ENCODE measurements at regions not wholly inside any gene's neighbourhood (a gene's known extent, or its start where the extent isn't known, plus 50 kb on each side); places are given as distances from the start of the nearest gene placed in this dataset.

- no peak overlapping the region for H3K27ac Mint-ChIP-seq
- no peaks in the 10 kb centered on the region for H3K27me3 Mint-ChIP-seq
- peaks cover 2 to 4% (median 3%) of the 10 kb centered on the region in 3 donors for H3K9me3 Mint-ChIP-seq
- H3K4me1 Mint-ChIP-seq = peaks cover 0 to 2% (median 0%) of the 10 kb centered on the region in 3 donors
- no peak overlapping the region for H3K4me3 Mint-ChIP-seq
- peaks cover 8% of the 10 kb centered on the region for H3K36me3 Mint-ChIP-seq
Measured at GRCh38 chr14:85978582-85979250, 448.8 kb downstream of the FLRT2 start.

GRCh38 chr14:85974602-85975001 lies 444.7 kb downstream of the FLRT2 start:
- no peak overlapping the region for H3K4me3 Mint-ChIP-seq

DNA sequence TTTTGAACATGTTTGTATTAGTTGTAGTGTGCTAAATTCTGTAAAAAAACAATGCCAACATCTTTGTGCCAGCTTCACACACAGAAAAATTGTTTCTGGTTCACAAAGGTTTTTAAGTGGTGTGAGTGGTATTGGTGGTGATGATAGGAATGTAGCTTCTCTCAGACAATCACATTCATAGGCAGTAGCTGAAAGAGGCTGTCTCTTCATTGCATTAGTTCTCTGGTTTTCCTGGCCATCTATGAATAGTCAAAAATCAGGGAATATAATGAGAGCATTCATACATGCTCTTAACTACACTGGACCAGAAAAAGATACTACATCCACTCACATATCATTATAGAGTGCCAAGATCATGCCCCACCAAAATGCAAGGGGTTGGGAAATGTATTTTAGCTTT lies 433.5 kb downstream of the FLRT2 start:
- Mint-ChIP-seq H3K27ac (no peak overlapping the region), H3K4me3 (no peak overlapping the region), H3K9me3 (no peaks in the 10 kb centered on the region), H3K4me1 (peaks cover 4 to 30% (median 13%) of the 10 kb centered on the region in 3 donors), H3K27me3 (no peaks in the 10 kb centered on the region), H3K36me3 (peaks cover 7% of the 10 kb centered on the region)

More at GRCh38 chr14:85974602-85975001, 444.7 kb downstream of the FLRT2 start:
- Mint-ChIP-seq H3K4me1 (peaks cover 5 to 12% (median 9%) of the 10 kb centered on the region in 3 donors), H3K36me3 (peaks cover 13% of the 10 kb centered on the region), H3K9me3 (peaks cover 4 to 10% (median 4%) of the 10 kb centered on the region in 3 donors), H3K27ac (no peak overlapping the region), H3K27me3 (no peaks in the 10 kb centered on the region)

DNA sequence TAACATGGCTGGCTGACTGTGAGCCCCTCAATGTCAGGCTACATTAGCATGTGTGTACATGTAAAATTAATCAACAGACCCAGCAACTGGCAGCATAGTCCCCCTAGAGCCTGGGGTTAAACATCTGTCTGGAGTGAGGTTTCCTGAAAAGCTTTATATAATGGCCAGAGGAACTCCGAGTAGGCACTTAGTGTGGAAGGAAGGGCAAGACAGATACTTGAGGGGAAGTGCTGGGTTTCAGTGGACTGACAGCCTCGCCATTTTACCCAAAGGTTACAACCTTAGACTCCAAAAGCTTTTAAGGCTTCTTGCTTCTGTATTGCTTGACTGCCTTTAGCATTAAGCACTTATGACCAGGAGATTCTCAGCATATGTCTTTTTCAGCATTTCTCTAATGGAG lies 430.8 kb downstream of the FLRT2 start:
- Mint-ChIP-seq H3K4me3 (peak overlapping the region in 2 of 4 donors; percentile 33 to 45), H3K4me1 (peaks cover 4 to 24% (median 13%) of the 10 kb centered on the region in 3 donors), H3K27me3 (no peaks in the 10 kb centered on the region), H3K36me3 (peaks cover 7% of the 10 kb centered on the region), H3K9me3 (no peaks in the 10 kb centered on the region), H3K27ac (peak overlapping the region in 1 of 3 donors; percentile 40)

DNA sequence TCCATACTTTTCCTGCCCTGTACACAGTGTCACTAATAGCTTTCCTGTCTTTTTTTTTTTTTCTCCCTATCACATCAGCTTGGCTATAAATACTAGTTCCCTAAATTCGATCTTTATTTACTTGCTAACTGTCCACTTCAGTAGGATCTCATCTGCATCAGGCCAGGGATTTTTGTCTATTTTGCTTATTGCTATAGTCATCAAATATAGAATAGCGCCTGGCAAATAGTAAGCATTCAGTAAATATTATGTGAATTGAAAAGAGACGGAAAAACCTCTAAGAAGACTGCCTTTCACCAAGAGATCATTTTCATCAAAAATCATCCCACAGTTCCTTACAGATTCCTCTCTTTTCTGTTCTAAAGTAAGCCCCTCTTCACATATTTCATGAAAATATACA lies 429.1 kb downstream of the FLRT2 start:
- Mint-ChIP-seq H3K4me1 (peaks cover 4 to 26% (median 13%) of the 10 kb centered on the region in 3 donors), H3K9me3 (no peaks in the 10 kb centered on the region), H3K4me3 (no peak overlapping the region), H3K27ac (no peak overlapping the region), H3K36me3 (peaks cover 7% of the 10 kb centered on the region), H3K27me3 (no peaks in the 10 kb centered on the region)

GRCh38 chr14:85958069-85958468 lies 428.1 kb downstream of the FLRT2 start:
- Mint-ChIP-seq H3K36me3 (peaks cover 7% of the 10 kb centered on the region), H3K27ac (no peak overlapping the region), H3K27me3 (no peaks in the 10 kb centered on the region), H3K4me1 (peaks cover 4 to 26% (median 13%) of the 10 kb centered on the region in 3 donors), H3K9me3 (no peaks in the 10 kb centered on the region), H3K4me3 (no peak overlapping the region)

DNA sequence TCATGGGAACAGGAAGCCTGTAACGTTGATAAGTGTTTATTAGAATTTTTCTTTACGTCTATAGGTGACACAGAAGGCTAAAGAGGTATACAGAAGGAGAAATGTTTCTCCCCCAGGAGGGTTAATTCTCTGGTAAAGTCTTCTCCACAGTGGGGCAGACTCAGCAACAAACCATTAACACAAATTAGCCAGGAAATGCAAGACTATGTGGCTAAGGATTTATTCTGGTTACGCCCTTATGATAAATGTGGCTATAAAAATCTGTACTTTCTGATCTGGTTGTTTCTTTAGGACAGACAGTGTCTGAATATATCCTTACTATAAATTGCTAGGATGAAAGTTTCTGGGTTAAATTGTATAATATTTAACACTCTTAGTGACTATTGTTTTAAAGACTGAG lies 423.3 kb downstream of the FLRT2 start:
- H3K4me3 Mint-ChIP-seq = no peak overlapping the region
- H3K4me1 Mint-ChIP-seq = peaks cover 0 to 6% (median 1%) of the 10 kb centered on the region in 3 donors
- no peaks in the 10 kb centered on the region for H3K27me3 Mint-ChIP-seq
- H3K27ac Mint-ChIP-seq = no peak overlapping the region
- H3K9me3 Mint-ChIP-seq = no peaks in the 10 kb centered on the region
- H3K36me3 Mint-ChIP-seq = peaks cover 7% of the 10 kb centered on the region

GRCh38 chr14:85948153-85948552 lies 418.2 kb downstream of the FLRT2 start:
- Mint-ChIP-seq H3K36me3 (peaks cover 8% of the 10 kb centered on the region), H3K4me1 (peaks cover 0 to 6% (median 3%) of the 10 kb centered on the region in 3 donors), H3K27ac (peak overlapping the region in 1 of 3 donors; percentile 76), H3K9me3 (peaks cover 0 to 5% (median 3%) of the 10 kb centered on the region in 3 donors), H3K27me3 (no peaks in the 10 kb centered on the region), H3K4me3 (no peak overlapping the region)

DNA sequence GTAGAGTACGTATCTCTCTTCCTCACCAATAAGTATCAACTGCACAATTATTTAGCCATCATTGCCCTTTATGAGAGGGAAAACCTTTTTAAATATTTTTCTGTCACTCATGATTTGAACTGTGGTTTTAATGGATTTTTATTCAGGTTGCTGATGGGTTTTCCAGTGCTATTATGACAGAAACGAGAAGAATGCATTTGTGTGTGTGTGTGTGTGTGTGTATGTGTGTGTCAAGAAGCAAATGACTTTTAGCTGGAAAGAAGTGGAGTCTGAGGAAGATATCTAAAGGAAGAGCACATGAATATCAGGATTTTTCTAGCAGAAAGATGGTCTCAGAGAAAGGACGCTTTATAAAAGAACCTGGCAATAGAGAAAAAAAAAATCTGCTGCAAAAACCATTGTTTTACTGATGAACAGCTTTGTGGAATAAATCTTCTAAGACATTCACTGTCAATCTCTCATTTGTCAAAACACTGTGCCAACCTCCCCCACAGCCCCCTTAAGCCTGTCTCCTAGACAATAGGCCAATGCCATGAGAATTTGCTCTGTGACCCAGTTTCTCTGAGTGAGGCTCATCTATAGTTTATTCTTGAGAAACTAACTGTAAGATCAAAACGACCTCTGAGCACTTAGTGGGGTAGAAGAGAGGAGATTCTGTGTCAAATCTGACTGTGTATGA lies 417.7 kb downstream of the FLRT2 start:
- Mint-ChIP-seq H3K4me3 (peak overlapping the region in 1 of 4 donors; percentile 15), H3K27ac (peak overlapping the region in 1 of 3 donors; percentile 76), H3K36me3 (peaks cover 12% of the 10 kb centered on the region), H3K4me1 (peaks cover 0 to 8% (median 3%) of the 10 kb centered on the region in 3 donors), H3K27me3 (no peaks in the 10 kb centered on the region), H3K9me3 (peaks cover 0 to 5% (median 3%) of the 10 kb centered on the region in 3 donors)

GRCh38 chr14:85943192-85943591 lies 413.2 kb downstream of the FLRT2 start:
- Mint-ChIP-seq H3K4me3 (no peak overlapping the region), H3K27me3 (no peaks in the 10 kb centered on the region), H3K27ac (no peak overlapping the region), H3K4me1 (peaks cover 5 to 13% (median 6%) of the 10 kb centered on the region in 3 donors), H3K36me3 (peaks cover 19% of the 10 kb centered on the region), H3K9me3 (peaks cover 4 to 8% (median 5%) of the 10 kb centered on the region in 3 donors)

- Mint-ChIP-seq H3K27me3 (no peaks in the 10 kb centered on the region), H3K9me3 (peaks cover 5 to 14% (median 8%) of the 10 kb centered on the region in 3 donors), H3K4me3 (peak overlapping the region; percentile 88 to 98 (median 94)), H3K36me3 (peaks cover 4% of the 10 kb centered on the region), H3K4me1 (peaks cover 10 to 26% (median 16%) of the 10 kb centered on the region in 3 donors), H3K27ac (peak overlapping the region; percentile 82 to 98 (median 97))
Measured at GRCh38 chr14:85934886-85935254, 404.9 kb downstream of the FLRT2 start.

GRCh38 chr14:85934123-85934885 lies 404.4 kb downstream of the FLRT2 start:
- Mint-ChIP-seq H3K27ac (peak overlapping the region; percentile 82 to 98 (median 97)), H3K27me3 (no peaks in the 10 kb centered on the region), H3K4me1 (peaks cover 10 to 26% (median 16%) of the 10 kb centered on the region in 3 donors), H3K9me3 (peaks cover 5 to 14% (median 10%) of the 10 kb centered on the region in 3 donors), H3K4me3 (peak overlapping the region; percentile 88 to 98 (median 94)), H3K36me3 (peaks cover 1% of the 10 kb centered on the region)

- Mint-ChIP-seq H3K4me1 (peaks cover 0 to 3% (median 0%) of the 10 kb centered on the region in 3 donors), H3K36me3 (no peaks in the 10 kb centered on the region), H3K27ac (no peak overlapping the region), H3K9me3 (no peaks in the 10 kb centered on the region), H3K4me3 (no peak overlapping the region), H3K27me3 (no peaks in the 10 kb centered on the region)
Measured at GRCh38 chr14:85921241-85921640, 391.3 kb downstream of the FLRT2 start.

GRCh38 chr14:85917716-85918115 lies 387.8 kb downstream of the FLRT2 start:
- H3K9me3 Mint-ChIP-seq = peaks cover 0 to 4% (median 0%) of the 10 kb centered on the region in 3 donors
- no peaks in the 10 kb centered on the region for H3K36me3 Mint-ChIP-seq
- H3K27ac Mint-ChIP-seq = no peak overlapping the region
- no peaks in the 10 kb centered on the region for H3K27me3 Mint-ChIP-seq
- H3K4me3 Mint-ChIP-seq = no peak overlapping the region
- peaks cover 0 to 2% (median 2%) of the 10 kb centered on the region in 3 donors for H3K4me1 Mint-ChIP-seq

- H3K27me3 Mint-ChIP-seq = no peaks in the 10 kb centered on the region
- no peaks in the 10 kb centered on the region for H3K36me3 Mint-ChIP-seq
- H3K9me3 Mint-ChIP-seq = peaks cover 0 to 5% (median 0%) of the 10 kb centered on the region in 3 donors
- no peak overlapping the region for H3K27ac Mint-ChIP-seq
- H3K4me1 Mint-ChIP-seq = peaks cover 0 to 2% (median 0%) of the 10 kb centered on the region in 3 donors
- no peak overlapping the region for H3K4me3 Mint-ChIP-seq
Measured at GRCh38 chr14:85915711-85916110, 385.8 kb downstream of the FLRT2 start.
